WTC11 (cell line): ENCODE measurements at regions not wholly inside any gene's neighbourhood (a gene's known extent, or its start where the extent isn't known, plus 50 kb on each side); places are given as distances from the start of the nearest gene placed in this dataset.

ENCODE experiments used
- ATAC-seq: fragments of 200-7000 bp; cut with Tn5 transposase; 2 replicates; pipeline ENCODE4 v1.10.0; 2021; ENCODE audit warnings: mild to moderate bottlenecking, moderate library complexity
- CTCF ChIA-PET: fragments of 300-600 bp; sonication (Branson Sonifier 250); formaldehyde crosslinking; loops from one replicate; lab custom pipeline; 2021; ENCODE audit warnings: antibody characterized with exemption; lab: Charles Lee
- POLR2A ChIA-PET: fragments of 350-600 bp; sonication (Branson Sonifier 250); formaldehyde crosslinking; loops from one replicate; lab custom pipeline; 2021; ENCODE audit warnings: antibody characterized with exemption; lab: Charles Lee
- DNase-seq: peaks from one replicate; pipeline ENCODE4 v3.0.0; 2021; ENCODE audit warnings: low spot score
- H3K27ac Mint-ChIP-seq: 2 replicates; pipeline ENCODE4 v1.8.0; 2021; ENCODE audit warnings: mixed read lengths
- H3K27me3 Mint-ChIP-seq: 2 replicates; pipeline ENCODE4 v1.8.0; 2021; ENCODE audit warnings: low read depth, mild to moderate bottlenecking, moderate library complexity, mixed read lengths
- H3K36me3 Mint-ChIP-seq: 2 replicates; pipeline ENCODE4 v1.8.0; 2021; ENCODE audit warnings: mixed read lengths
- H3K4me1 Mint-ChIP-seq: 2 replicates; pipeline ENCODE4 v1.8.0; 2022; ENCODE audit warnings: mixed read lengths
- H3K4me3 Mint-ChIP-seq: 2 replicates; pipeline ENCODE4 v1.8.0; 2021; ENCODE audit warnings: mild to moderate bottlenecking, moderate library complexity, mixed read lengths
- H3K9me3 Mint-ChIP-seq: 2 replicates; pipeline ENCODE4 v1.8.0; 2021; ENCODE audit warnings: mixed read lengths
- MXD4 ChIP-seq: fragments of 250-450 bp; sonication (Bioruptor Pico); IDR thresholded peaks from 2 replicates; pipeline ENCODE4 v1.8.0; 2021; ENCODE audit warnings: mild to moderate bottlenecking, moderate library complexity, borderline replicate concordance
- ZNF281 ChIP-seq: sonication (generic); formaldehyde crosslinking; IDR thresholded peaks from 2 replicates; pipeline ENCODE4 v1.8.0; 2023; ENCODE audit warnings: mild to moderate bottlenecking, missing genetic modification reagents
- TF ChIP-seq, protein P1 (sequence below): sonication (generic); formaldehyde crosslinking; IDR thresholded peaks from 2 replicates; pipeline ENCODE4 v1.8.1; 2023; ENCODE audit warnings: mild to moderate bottlenecking, missing genetic modification reagents, moderate library complexity
- TF ChIP-seq, protein P2 (sequence below): fragments of 250-450 bp; sonication (Bioruptor Pico); IDR thresholded peaks from 2 replicates; pipeline ENCODE4 v1.9.0; 2021; ENCODE audit warnings: moderate library complexity, mild to moderate bottlenecking, inconsistent platforms, borderline replicate concordance

DNA sequence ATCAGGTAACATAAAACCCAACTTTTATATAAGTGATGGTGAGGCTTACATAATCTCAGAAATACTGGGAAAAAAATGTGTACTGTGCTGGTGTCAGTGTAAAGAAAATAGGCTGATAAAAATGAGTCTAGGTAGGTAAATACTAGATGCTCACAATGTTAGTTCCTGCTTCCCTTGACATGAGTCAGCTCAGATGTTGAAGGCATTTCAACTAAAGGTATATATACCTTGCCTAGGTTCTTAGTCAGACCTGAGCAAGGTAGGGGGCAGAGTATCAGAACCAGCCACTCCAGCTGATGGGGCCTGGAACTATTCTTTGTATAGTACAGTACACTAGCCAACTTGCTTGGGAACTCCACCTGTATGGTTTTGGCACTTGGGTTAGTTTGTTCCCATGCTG lies 51.0 kb upstream of the CA10 start:
- ATAC-seq (no peak), DNase-seq (no peak)
- Mint-ChIP-seq H3K4me3 (no peak overlapping the region), H3K27ac (no peak overlapping the region), H3K27me3 (no peaks in the 10 kb centered on the region; the same call in 1 of the 2 replicates), H3K9me3 (peaks cover 72% of the 10 kb centered on the region), H3K4me1 (no peaks in the 10 kb centered on the region), H3K36me3 (peaks cover 41% of the 10 kb centered on the region)
- TF ChIP-seq ZNF281 (CRISPR knock-in tag) (no peak), MXD4 (no peak)
- TF ChIP-seq, protein P1, sequence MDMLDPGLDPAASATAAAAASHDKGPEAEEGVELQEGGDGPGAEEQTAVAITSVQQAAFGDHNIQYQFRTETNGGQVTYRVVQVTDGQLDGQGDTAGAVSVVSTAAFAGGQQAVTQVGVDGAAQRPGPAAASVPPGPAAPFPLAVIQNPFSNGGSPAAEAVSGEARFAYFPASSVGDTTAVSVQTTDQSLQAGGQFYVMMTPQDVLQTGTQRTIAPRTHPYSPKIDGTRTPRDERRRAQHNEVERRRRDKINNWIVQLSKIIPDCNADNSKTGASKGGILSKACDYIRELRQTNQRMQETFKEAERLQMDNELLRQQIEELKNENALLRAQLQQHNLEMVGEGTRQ (CRISPR knock-in tag), result no peak
- TF ChIP-seq, protein P2, sequence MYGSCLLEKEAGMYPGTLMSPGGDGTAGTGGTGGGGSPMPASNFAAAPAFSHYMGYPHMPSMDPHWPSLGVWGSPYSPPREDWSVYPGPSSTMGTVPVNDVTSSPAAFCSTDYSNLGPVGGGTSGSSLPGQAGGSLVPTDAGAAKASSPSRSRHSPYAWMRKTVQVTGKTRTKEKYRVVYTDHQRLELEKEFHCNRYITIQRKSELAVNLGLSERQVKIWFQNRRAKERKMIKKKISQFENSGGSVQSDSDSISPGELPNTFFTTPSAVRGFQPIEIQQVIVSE, result no peak
- POLR2A ChIA-PET, result no interaction called here
- CTCF ChIA-PET, result no interaction called here
